WI38 (cell line): ENCODE measurements at regions not wholly inside any gene's neighbourhood (a gene's known extent, or its start where the extent isn't known, plus 50 kb on each side); places are given as distances from the start of the nearest gene placed in this dataset.

Experiments
- H3K4me3 ChIP-seq: 2 replicates; pipeline ENCODE4 v1.5.1; 2011; ENCODE audit warnings: low read depth, mild to moderate bottlenecking, control low read depth, low read length
- TF ChIP-seq, protein P1 (sequence below): IDR thresholded peaks from 2 replicates; pipeline ENCODE4 v1.5.1; 2012; ENCODE audit warnings: low read depth, mild to moderate bottlenecking, control low read depth, low read length

DNA sequence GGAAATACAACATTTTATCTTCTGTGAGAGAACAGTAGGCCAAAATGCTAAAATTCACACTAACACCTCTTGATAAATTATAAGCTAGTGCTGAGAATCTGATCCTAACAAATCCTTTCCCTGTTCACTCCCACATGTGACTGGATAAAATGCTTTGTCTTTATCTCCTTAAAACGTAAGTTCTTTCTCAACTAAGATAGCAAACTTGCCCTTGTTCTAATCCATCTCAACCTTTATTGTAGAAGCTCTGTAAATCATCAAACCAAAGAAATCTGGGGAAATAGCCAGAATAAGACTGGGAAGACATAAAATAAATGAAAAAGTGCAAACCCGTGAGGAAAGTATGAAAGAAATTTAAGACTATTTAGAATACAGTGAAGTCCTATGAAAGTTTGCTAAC, 1058.4 kb upstream of the ACVR2A start:
- TF ChIP-seq, protein P1, sequence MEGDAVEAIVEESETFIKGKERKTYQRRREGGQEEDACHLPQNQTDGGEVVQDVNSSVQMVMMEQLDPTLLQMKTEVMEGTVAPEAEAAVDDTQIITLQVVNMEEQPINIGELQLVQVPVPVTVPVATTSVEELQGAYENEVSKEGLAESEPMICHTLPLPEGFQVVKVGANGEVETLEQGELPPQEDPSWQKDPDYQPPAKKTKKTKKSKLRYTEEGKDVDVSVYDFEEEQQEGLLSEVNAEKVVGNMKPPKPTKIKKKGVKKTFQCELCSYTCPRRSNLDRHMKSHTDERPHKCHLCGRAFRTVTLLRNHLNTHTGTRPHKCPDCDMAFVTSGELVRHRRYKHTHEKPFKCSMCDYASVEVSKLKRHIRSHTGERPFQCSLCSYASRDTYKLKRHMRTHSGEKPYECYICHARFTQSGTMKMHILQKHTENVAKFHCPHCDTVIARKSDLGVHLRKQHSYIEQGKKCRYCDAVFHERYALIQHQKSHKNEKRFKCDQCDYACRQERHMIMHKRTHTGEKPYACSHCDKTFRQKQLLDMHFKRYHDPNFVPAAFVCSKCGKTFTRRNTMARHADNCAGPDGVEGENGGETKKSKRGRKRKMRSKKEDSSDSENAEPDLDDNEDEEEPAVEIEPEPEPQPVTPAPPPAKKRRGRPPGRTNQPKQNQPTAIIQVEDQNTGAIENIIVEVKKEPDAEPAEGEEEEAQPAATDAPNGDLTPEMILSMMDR, result no peak
- H3K4me3 ChIP-seq, result no peak overlapping the region

DNA sequence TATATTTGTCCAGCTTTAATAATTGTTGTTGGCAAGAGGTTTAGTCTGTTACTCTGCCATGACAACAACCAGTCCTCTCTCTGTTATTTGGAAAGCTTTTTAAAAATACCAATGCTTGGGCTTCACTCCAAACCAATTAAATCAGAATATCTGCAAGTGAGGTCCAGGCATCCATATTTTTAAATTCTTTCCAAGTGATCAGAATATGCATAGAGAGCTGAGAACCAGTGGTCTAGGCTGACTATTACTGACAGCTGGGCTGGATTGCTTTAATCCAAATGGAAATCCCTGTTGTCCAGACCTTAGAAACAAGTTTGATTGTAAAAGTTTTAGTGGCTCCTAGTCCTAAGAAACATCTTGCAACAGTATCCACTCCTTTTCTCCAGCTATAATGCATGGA, 1059.7 kb upstream of the ACVR2A start:
- H3K4me3 ChIP-seq, result no peak overlapping the region

DNA sequence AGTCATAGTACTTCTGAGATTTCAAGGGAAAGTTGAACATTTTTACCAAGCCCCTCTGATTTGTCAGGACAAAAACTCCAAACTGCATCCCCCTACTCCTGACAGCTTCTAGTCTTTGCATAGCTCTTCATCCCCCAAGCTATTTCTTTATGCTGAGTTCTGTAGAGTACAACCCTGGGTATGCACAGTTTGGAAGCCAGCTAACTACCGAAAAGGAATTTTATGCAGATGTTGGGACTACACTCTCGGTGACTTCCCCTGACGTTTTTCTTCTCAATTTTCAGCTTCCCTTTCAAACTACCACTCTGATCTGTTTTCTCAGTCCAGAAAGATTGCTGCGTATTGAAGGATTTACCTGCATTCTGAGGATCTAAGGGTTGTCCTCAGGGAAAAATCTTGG, 1060.2 kb upstream of the ACVR2A start:
- TF ChIP-seq, protein P1, result no peak
- no peak overlapping the region for H3K4me3 ChIP-seq

More for the DNA sequence above, 1059.7 kb upstream of the ACVR2A start:
- TF ChIP-seq, protein P1, result no peak

DNA sequence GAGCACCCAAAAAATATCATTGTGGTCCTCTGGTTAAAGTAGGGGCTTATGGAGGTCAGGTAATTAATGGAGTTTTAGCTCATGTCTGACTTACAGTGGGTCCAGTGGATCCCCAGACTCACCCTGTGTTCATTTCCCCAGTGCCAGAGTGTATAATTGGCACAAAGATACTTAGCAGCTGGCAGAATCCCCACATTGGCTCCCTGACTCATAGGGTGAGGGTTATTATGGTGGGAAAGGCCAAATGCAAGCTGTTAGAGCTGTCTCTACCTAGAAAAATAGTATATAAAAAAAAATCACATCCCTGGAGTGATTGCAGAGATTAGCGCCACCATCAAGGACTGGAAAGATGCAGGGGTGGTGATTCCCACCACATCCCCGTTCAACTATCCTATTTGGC, 1067.6 kb upstream of the ACVR2A start:
- H3K4me3 ChIP-seq, result no peak overlapping the region
- TF ChIP-seq, protein P1, result no peak

DNA sequence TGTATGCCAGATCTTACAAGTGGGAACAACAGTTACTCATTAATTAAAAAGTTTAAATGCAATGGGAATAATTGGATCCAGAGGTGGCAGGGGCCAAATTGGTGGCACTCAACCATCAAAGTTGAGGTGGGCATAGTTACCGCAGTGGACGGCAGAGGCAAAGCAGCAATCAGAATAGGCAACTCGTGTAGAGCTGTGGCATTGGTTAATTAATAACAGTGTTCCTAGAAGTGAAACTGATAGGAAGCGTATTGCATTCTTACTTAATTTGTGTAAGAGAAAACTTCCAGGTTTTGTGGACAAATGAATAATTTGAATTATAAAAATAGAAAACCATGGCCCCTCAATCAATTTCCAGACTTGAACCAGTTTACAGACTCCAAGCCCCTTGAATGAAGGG, 1068.2 kb upstream of the ACVR2A start:
- TF ChIP-seq, protein P1, result no peak
- no peak overlapping the region for H3K4me3 ChIP-seq

DNA sequence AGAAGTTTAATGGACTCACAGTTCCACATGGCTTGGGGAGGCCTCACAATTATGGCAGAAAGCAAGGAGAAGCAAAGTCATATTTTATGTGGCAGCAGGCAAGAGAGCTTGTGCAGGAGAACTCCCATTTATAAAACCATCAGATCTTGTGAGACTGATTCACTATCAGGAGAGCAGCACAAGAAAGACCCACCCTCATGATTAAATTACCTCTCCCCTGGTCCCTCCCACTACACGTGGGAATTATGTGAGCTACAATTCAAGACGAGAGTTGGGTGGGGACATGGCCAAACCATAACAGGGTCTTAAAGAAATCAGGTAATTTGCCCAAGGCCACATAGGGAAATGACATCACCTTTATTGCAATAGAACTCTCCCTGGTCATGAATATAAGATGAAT, 1073.3 kb upstream of the ACVR2A start:
- TF ChIP-seq, protein P1, result no peak
- H3K4me3 ChIP-seq, result no peak overlapping the region

DNA sequence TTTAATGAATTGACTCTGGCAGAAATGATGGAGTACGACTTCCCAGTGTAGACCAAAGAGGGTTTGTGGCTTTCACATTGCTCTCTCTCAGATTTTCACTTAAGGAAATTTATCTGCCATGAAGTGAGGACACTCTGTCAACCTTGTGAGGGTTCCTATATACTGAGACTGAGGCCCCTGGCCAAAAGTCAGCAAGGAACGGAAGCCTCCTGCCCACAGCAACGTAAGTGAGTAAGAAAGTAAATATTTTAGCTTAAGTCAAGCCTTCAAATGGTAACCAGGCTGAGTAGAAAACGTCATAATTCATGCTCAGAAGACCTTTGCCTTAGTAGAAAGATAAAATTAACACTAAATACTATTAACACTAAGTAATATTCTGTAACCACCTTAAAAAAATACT, 1080.5 kb upstream of the ACVR2A start:
- TF ChIP-seq, protein P1, result no peak
- H3K4me3 ChIP-seq, result no peak overlapping the region
